HG03354 (cell line): ENCODE measurements at regions not wholly inside any gene's neighbourhood (a gene's known extent, or its start where the extent isn't known, plus 50 kb on each side); places are given as distances from the start of the nearest gene placed in this dataset.

Experiments
- ATAC-seq: cut with Tn5 transposase; IDR thresholded peaks from one replicate; pipeline ENCODE4 v1.9.1; 2021; ENCODE audit warnings: mild to moderate bottlenecking; ENCODE audit not compliant: unreplicated experiment, poor library complexity, severe bottlenecking

DNA sequence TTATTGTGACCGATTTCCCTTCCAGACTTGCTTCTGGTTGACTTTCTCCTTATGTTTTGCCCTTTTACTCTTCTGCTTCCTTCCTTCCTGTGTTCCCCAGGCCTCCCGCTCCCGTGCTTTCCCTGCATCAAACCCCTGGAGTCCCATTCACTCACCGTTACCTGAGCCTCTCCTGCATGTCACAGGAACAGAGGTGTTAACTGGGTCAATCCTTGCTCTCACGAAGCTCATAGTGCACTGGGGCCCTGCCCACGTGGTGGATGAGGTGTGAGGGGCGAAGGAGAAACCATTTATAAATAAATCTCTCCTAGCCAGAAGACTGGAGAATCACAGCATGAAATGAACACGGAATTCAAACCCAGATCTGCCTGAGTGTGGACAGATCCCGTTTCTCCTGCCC is 83.1 kb upstream of the MSX1 start:
- no peak for ATAC-seq

DNA sequence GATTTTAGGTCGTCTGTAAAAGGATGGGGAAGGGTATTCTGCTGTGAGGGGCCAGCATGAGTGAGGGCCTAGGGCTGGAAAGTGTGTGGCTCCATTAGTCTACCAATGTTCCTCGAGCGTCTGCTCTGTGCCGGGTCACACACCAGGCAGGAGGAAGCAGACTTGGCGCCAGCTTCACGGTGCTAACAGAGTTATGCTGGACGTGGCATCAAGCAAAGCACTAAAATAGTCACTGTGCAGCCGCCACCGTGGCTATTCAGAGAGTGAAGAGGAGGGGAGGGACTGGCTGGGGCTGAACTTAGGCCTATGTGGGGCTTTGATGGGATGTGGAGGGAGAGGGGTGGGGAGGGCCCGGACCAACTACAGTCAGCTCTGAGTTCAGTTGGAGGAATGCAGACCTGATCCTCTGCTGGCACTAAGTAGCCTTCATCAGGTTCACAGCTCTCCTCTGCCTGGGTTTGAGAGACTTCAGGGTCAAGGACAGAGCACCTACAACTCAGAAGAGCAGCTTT is 83.9 kb upstream of the MSX1 start:
- no peak for ATAC-seq

DNA sequence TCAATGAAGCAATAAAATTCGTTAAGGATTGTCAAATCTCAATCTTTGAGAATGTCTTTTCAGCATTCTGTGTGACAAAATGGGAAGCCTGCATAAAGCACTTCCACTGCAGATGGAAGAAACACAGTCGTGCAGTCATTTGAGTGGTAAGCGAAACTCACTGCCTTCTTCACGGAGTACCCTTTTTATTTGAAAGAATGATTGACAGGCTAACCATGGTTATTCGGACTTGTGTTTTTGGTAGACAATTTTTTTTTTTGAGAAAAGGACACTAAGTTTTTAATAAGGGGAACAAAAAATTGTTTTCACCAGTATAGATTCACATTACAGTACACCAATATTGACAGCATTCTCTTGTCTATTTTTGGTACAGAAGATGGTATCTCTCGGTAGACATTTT is 86.9 kb upstream of the MSX1 start:
- ATAC-seq: no peak

DNA sequence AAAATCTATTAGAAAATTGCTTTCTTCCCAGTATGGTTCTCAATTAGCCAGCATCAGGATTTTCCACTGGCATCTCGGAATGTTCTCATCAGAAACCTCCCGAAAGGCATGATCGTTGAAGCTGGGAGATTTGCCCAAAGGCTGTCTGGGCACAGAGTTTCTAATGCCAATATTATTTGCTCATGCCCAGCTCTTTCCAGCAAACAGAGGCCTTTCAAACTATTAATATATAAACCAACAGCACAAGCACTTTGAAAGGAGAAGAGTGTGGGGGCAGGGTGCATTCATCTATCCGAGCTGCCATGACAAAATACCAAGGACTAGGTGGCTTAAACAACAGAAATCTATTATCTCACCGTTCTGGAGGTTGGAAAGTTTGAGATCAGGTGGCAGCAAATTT is 88.3 kb upstream of the MSX1 start:
- no peak for ATAC-seq

DNA sequence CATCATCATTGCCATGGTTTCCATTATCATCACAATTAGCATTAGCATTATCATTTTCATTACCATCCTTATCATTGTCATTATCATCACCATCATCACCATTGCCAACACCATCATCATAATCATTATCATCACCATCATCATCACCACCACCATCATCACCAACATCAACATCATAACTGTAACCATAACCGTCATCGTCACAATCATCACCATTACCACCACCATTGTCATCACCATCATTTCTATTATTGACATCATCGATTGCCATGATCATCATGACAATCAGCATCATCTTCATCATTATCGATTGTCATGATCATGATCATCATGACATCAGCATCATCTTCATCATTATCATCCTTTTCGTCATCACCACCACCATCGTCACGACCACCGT is 88.9 kb upstream of the MSX1 start:
- no peak for ATAC-seq

DNA sequence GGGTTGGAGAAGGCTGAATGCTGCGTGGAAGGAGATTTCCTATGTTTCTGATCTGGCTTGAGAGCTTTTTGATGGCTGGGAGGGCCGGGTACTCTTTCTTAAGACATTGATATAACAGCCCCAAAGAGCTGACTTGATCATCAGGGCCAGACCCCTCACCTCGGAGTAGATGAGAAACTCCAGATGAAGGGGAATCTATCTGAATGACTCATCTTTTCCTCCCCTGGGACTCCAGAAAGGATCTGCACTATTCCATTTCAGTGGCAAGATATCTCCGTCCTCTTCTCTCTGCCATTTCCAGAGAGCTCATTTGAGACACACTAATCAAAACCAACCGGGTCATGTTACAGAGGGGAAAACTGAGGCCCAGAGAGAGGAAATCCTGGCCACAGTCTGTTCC is 92.9 kb upstream of the MSX1 start:
- no peak for ATAC-seq

DNA sequence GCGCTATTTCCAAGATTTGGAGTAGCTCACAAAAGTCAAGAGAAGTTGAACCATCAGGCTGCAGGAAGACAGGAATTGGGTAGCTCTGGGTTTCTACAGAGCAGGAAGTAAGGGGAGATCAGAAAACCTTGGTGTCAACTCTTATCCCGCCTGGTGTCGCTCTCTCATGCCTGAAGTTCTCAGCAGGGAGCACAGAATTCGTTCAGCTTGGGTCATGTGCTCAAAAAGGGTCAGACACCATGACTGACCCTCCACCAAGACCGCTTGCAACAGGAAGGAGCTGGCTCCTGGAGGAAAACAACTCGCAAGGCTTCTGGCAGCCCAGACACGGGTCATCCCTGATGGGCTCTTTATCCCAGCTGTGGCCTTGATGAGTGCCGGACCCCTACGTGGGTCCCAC is 93.7 kb upstream of the MSX1 start:
- ATAC-seq: no peak

DNA sequence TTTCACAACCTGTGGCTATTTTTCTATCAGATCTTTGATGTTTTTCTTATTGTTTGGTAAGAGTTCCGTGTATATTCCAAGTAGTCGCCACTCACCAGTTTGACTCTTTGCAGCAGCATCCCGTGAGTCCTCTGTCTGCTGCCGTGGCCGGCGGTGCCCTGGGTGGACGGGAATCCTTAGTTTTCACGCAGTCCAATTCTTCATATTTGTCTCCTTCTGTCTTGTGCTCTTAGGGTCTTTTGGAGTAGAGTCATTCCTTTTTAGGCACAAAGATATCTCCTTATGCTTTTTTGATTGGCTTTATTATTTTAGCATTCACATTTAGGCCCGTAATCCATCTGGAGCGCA is 94.9 kb upstream of the MSX1 start:
- no peak for ATAC-seq

DNA sequence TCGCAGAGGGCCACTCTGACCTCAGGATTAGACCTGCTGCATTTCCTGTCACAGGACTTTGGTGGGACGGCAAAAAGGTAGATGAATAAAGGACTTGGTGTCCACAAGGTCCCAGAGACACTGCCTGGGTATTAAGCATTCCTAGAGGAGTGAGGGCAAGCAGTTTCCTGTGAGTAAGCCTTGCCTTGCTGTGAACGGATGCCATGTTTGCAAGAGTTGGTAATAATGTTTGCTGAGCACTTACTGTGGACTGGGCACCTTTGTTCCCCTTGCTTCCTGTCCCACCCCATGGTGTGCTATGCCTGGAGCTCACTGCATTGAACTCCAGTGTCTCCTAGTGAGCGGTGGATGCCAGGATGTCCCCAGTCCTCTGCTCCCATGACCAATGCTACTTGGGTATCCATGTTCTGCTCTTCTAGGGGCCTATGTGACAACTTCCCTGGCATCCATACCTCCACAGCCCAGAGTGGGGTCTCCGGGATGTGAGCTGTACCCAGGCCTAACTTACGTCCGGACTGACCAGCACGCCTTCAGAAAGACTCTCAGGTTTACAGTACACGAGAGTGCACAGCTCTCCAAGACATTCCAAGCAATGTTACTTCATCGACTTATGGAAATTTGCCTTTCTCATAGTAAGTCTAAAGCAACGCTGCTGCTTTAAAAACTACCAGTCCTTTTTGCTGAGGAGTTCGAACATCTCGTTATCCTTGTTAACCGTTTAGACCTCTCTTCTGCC is 95.5 kb upstream of the MSX1 start:
- no peak for ATAC-seq

DNA sequence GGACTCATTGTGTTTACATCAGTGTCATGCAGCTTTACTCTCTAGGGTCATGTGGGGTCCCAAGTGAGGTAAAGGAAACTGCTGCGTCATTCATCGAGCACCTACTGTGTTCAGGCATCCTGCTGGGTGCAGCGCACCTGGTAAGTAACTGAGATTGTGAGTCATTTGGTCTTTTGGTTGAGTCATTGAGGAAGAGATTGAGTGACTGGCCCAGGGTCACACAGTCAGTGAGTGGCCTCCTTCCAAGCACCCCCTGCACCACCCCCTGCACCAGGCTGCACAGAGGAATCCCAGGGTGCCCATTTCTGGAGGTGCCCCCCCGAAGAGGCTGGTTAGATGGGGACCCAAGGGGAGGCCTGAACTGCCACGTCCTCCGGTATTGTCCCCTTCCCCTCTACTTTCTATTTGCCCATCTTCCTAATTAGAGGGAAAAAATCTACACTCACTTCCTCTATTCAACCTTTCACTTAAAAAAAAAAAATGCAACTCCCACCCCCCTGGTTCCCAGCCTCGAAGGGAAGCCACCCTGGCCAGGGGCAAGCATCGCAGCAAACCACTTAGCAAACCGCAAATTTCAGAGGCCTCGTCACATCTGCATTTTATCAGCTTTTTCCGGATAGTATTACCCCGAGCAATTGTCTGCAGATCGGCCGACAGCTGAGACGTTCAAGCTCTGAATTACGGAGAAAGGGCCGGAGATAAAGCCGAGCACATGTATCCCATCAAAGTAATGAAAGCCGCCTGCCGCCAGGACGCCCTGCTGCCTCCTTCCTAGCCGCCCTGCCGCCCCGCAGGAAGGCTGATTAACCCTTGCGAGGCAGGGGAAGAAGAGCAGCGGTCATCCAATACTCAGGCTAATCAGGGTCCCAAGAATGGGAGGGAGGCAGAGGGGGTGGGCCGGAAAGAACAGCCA is 96.3 kb upstream of the MSX1 start:
- peak; percentile 92 for ATAC-seq

DNA sequence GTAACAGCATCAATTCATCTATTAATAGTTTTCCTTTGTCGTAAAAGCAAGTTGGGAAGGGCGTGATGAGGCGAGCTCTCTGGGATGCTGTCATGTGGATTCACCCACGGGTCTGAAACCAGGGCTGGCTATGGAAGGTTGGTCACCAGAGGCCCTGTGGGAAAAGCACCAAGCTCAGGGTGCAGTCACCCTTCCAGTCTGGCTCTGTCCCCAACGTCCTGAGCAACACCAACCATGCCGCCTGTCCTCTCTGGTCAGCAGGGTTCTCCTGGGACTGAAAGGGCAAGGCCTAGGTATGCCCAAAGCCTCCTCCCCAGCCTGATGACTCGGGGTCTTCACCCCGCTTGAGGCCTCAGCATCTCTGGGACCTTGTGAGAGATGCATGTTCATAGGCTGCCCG is 97.2 kb upstream of the MSX1 start:
- no peak for ATAC-seq

DNA sequence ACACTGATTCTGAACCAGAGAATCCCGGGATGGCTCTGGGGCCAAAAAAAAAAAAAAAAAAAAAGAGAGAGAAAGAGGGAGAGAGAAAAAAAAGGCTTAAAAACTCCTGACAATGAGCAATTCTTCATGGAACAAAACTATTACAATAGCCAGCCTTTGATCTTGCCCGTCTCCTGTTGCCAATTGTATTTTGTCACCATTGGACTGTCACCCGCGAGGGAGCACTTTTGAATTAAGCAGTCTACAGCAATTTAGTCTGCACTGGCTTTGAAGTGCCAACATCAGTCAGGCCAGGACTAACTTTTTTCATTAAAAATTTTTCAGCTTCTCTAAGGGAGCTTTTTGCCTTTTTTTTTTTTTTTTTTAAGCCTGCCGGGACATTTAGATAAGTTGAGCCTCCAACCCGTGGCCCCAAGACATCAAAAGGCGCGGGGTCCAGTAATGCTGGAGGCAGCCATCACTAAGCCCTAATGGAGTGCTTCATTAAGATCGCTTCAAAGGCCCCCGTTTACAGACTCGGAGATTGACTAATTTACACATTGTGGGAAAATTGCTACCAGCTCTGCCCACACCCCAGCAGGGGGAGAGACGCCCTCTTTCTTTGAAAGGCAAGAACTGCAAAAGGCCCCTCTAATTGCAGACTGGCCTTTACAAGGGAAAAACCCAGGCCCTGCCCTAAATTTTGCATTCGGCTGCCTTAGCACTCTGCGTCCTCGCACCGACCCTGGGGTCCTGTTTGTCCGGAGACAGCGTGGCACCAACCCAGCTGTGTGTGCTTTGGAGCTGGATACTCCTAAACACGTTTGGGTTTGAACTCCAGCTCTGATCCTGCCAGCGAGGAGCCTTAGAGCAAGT is 98.1 kb upstream of the MSX1 start:
- no peak for ATAC-seq

DNA sequence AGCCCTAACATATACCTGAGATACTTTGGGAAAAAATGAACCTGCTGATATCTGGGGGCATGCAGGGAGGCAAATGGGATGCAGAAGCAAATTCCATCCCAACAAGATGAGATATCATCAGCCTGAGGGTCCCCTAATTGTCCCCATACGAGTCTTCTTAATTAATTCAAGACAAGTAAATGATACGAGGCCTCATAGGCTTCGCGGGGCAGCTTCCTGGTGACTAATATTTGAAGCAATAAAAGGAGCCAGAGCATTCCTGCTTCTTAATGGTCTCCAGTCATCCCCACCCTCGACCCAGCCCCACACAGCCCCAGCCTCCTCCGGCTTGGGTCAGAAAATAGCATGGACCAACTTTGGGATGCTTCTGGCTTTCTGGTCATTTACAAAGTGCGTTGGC is 99.6 kb upstream of the MSX1 start:
- ATAC-seq: no peak

DNA sequence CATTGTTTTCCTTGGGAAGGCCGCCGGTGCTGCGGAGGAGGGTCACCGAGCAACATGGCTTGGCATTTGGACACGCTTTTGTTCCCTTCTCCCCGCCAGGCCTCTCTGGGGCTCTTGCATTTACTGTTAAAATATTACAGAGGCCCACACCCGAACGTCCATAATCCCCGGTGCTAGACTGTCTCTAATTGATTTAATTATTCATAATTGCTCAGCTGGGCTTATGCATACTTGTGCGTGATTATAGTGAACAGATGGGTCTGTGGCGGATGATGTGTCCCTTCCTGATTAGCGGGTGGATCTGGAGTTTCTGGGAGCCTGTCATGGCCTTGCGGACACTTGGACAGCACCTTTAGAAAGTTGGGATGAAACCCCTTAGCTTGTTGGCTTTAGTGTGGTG is 100.2 kb upstream of the MSX1 start:
- no peak for ATAC-seq

DNA sequence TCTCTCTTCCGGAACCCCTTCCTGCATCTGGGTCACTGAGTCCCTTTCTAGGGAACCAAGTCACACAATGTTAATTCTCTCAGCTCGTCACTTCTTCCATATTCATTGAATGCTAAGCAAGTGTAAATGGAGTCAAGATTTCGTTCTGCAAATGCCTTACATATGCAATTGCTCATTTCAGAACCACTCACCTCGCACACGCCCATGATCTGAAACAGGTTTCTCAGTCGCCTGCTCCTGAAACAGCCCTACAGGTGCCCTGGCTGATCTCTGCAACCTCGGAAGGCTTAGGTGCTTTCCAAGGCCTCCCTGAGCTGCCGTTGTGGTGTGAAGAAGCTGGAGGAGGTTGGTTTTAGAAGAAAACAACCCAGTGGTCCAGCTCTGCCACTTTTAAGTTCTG is 100.8 kb upstream of the MSX1 start:
- no peak for ATAC-seq

DNA sequence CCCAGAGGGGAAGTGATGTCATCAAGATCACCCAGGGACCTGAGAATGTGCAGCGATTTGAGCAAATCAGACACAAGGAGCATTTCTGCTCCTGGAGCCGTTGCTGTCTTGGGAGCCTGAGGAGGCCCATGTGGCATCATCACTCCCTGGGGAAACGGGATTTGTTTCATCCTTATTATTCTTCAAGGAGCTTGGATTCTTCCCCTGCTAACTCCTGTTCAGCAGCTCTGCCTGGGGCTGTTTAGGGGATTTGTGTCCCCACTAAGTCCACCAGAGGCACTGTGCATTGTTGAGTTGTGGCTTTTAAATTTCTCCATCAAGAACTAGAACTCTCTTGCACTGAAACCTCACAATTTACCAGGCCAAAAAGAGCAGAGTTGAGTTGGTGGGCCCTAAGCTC is 104.2 kb upstream of the MSX1 start:
- no peak for ATAC-seq

DNA sequence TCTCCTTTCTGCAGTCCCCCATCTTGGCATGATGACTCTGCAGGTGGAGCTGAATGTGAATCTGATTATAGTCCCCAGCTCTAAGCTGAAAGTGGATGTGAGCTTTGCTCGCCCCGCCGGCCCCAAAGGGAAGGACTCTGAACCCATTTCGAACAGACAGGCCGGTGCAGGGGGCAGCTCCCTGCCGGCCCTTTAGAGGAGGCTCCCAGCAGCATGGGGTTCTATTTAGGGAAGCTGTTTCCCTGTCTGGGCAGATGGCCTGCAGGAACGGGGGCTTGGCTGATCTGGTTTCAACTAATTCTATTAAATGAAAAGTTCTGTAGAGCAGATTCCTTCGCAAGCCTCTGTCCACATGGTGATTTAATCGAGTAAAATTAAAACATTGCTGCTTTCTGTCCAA is 104.8 kb upstream of the MSX1 start:
- ATAC-seq: no peak

DNA sequence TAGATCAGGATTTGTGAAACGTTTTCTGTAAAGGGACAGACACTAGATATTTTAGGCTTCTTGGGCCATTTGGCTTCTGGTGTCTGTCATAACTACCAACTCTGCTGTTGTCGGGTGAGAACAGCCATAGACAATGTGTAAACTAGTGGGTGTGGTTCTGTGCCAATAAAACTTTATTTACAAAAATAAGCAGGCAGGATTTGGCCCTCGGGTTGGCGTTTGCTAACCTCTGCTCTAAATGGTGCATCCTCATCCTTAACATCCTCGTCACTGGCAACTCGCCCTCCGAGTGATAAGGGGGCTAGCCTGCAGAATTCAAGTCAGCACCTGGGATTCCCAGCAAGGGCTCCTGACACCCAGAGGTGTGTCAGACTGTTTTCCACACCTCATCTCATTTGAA is 105.8 kb upstream of the MSX1 start:
- ATAC-seq: no peak

DNA sequence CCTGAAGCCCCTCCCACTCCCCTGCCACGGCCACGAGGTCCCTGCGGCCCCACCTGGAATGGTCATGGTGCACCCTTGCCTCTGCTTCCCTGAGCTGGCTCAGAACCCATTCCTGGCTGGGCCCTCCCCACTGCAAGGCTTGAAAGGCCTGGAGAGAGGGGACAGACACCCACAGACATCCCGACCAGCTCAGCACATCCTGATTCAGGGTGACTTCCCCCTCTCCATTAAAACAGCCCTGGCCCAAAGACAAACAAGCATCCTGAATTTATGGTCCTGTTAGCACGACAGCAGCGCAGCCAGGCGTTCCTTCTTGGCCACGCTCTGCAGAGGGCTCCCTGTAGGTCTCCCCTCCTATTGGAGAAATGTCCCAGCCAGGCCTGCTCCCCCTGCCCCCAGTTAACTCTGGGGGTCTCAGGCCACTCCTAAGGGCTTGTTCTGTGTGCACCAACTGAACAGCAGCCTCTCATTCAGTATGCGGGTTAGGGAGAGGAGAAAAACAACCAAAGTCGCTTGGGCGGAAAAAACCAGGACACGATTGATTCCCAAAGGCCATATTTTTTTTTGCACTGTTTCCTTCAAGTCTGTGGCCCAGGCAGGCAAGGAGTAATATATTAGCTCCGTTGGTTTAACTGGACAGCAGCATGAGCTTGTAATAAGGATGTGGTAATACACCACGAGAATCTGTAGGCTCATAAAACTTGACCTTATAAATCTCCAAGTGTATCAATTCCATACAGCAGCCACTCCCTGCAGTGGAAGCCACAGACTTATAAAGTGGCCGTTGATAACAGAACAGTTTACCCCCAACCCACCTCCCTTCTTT is 106.7 kb upstream of the MSX1 start:
- ATAC-seq: no peak

DNA sequence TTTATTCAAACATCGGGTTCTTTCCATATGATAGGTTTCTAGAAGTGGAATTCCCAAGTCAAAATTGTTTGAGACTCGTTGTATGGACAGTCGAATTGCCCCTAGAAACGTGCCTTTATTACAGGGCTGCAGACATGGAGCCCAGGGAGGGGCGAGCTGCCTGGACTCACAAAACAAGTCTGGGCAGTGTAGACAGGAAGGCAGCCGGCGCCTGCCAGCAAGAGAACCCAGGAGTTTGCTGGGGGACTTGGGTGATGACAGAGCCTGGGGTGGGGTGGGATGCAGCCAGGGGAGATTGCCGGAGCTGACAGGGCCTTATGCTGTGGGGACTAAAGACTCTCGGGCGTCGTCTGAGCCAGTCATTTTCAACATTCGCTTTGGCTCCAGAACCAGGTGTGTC is 107.4 kb upstream of the MSX1 start:
- no peak for ATAC-seq
